ENCODE measurements at regions not wholly inside any gene's neighbourhood (a gene's known extent, or its start where the extent isn't known, plus 50 kb on each side); places are given as distances from the start of the nearest gene placed in this dataset.
"Not testable (repeated sequence)": the region's sequence is repeated elsewhere in the genome, so short reads cannot be mapped to it uniquely, and the experiment has no call there.

- POLR2A ChIA-PET, ATAC-seq, H3K27me3 Mint-ChIP-seq, H3K4me3 Mint-ChIP-seq, H3K4me1 Mint-ChIP-seq, DNase-seq, H3K27ac Mint-ChIP-seq, H3K36me3 Mint-ChIP-seq: not testable (repeated sequence)
- peaks cover 0 to 13% (median 0%) of the 10 kb centered on the region in 9 donors for H3K9me3 Mint-ChIP-seq
These were observed 231.0 kb upstream of the TNC start for GRCh38 chr9:115348936-115349335.

- POLR2A ChIA-PET, result no interaction called here
- Mint-ChIP-seq H3K36me3 (peaks cover 0 to 6% (median 0%) of the 10 kb centered on the region in 3 donors), H3K27ac (no peak overlapping the region), H3K9me3 (peaks cover 0 to 13% (median 0%) of the 10 kb centered on the region in 9 donors), H3K4me3 (no peak overlapping the region), H3K27me3 (peaks cover 0 to 3% (median 0%) of the 10 kb centered on the region in 5 donors), H3K4me1 (no peaks in the 10 kb centered on the region)
- DNase-seq (no peak), ATAC-seq (no peak)
These were observed 231.6 kb upstream of the TNC start for GRCh38 chr9:115349542-115349941.

DNA sequence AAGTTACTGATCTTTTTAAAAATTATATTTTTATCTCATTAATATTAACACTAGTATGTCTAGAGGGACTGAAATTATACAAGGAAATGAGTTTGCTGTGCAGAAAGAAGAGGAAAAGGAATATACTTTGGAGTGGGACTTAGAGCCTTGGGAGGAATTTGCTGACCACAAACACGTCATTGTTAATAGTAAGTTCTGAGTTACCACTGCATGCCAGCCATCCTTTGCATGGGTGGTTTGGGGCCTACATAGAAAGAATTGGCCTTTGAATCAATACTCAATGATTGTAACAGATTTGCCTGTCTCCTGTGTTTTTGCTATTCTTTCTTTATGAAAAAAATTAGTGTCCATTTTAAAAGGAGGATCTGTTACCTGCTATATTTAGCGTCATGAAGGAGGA, 232.6 kb upstream of the TNC start:
- ATAC-seq (no peak), DNase-seq (no peak)
- Mint-ChIP-seq H3K27ac (no peak overlapping the region), H3K4me1 (no peaks in the 10 kb centered on the region), H3K4me3 (no peak overlapping the region), H3K9me3 (peaks cover 0 to 13% (median 0%) of the 10 kb centered on the region in 9 donors), H3K27me3 (peaks cover 0 to 2% (median 0%) of the 10 kb centered on the region in 5 donors), H3K36me3 (peaks cover 0 to 6% (median 0%) of the 10 kb centered on the region in 3 donors)
- POLR2A ChIA-PET, result no interaction called here

- ATAC-seq (no peak), DNase-seq (no peak)
- H3K4me1 Mint-ChIP-seq, result no peaks in the 10 kb centered on the region
- peaks cover 0 to 8% (median 2%) of the 10 kb centered on the region in 5 donors for H3K27me3 Mint-ChIP-seq
- no peak overlapping the region for H3K4me3 Mint-ChIP-seq
- no peak overlapping the region for H3K27ac Mint-ChIP-seq
- H3K36me3 Mint-ChIP-seq, result peaks cover 0 to 3% (median 0%) of the 10 kb centered on the region in 3 donors
- POLR2A ChIA-PET, result no interaction called here
- peaks cover 0 to 5% (median 0%) of the 10 kb centered on the region in 9 donors for H3K9me3 Mint-ChIP-seq
These were observed 235.7 kb upstream of the TNC start for GRCh38 chr9:115353681-115354080.

DNA sequence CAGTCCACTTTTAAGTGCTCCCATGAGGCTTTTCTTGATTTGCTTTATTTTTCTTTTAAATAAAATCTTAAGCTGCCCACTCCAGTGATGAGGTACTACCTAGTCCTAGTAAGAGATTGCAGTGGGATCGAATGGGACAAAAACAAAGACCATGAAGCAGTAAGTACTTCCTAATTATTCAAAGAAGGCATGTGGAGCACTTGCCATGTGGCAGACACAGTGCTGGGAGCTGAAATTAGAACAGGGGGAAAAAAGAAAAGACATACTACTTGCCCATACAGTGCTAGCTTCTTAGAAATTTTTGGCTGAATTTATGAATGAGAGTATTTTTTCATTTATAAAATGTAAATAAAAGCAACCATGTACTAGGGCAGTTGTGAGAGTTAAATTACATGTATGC, 239.9 kb upstream of the TNC start:
- POLR2A ChIA-PET, result no interaction called here
- Mint-ChIP-seq H3K36me3 (no peaks in the 10 kb centered on the region), H3K9me3 (no peaks in the 10 kb centered on the region), H3K27me3 (peaks cover 0 to 9% (median 2%) of the 10 kb centered on the region in 5 donors), H3K27ac (no peak overlapping the region), H3K4me3 (no peak overlapping the region), H3K4me1 (no peaks in the 10 kb centered on the region)
- ATAC-seq (no peak), DNase-seq (no peak)

GRCh38 chr9:115359017-115359780, 241.2 kb upstream of the TNC start:
- no peak overlapping the region for H3K27ac Mint-ChIP-seq
- DNase-seq (no peak), ATAC-seq (no peak)
- H3K36me3 Mint-ChIP-seq, result no peaks in the 10 kb centered on the region
- H3K9me3 Mint-ChIP-seq, result no peaks in the 10 kb centered on the region
- peaks cover 0 to 9% (median 2%) of the 10 kb centered on the region in 5 donors for H3K27me3 Mint-ChIP-seq
- POLR2A ChIA-PET, result no interaction called here
- no peak overlapping the region for H3K4me3 Mint-ChIP-seq
- no peaks in the 10 kb centered on the region for H3K4me1 Mint-ChIP-seq

- H3K9me3 Mint-ChIP-seq, result no peaks in the 10 kb centered on the region
- POLR2A ChIA-PET, result no interaction called here
- H3K27me3 Mint-ChIP-seq, result peaks cover 0 to 9% (median 3%) of the 10 kb centered on the region in 5 donors
- no peak for ATAC-seq
- H3K4me3 Mint-ChIP-seq, result no peak overlapping the region
- no peak overlapping the region for H3K27ac Mint-ChIP-seq
- H3K4me1 Mint-ChIP-seq, result no peaks in the 10 kb centered on the region
- H3K36me3 Mint-ChIP-seq, result no peaks in the 10 kb centered on the region
- DNase-seq, result no peak
These were observed 242.2 kb upstream of the TNC start for GRCh38 chr9:115360122-115360521.

- H3K27ac Mint-ChIP-seq, result no peak overlapping the region
- H3K4me3 Mint-ChIP-seq, result no peak overlapping the region
- POLR2A ChIA-PET, result no interaction called here
- H3K9me3 Mint-ChIP-seq, result no peaks in the 10 kb centered on the region
- H3K27me3 Mint-ChIP-seq, result peaks cover 0 to 10% (median 3%) of the 10 kb centered on the region in 5 donors
- ATAC-seq (no peak), DNase-seq (no peak)
- H3K4me1 Mint-ChIP-seq, result no peaks in the 10 kb centered on the region
- H3K36me3 Mint-ChIP-seq, result no peaks in the 10 kb centered on the region
These were observed 244.1 kb upstream of the TNC start for GRCh38 chr9:115362101-115362500.

DNA sequence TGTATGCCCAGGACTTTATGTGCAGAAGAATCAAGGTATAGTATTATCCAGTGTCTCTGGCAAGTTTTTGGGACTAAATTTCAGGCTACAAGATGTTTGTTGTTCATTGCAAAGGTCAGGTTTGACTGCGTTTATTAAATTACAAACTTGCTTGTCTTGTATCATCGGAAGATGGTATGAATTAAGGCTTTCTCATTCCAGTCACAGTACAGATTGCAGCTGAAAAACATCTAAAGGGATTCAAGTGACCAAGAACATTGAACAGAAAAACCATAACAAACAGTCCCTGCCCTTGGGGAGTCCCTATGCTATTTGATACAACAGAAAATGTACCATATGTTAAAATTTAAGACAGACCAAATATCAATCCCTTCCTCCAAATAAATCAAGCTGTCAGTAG, 244.7 kb upstream of the TNC start:
- Mint-ChIP-seq H3K4me3 (no peak overlapping the region), H3K4me1 (no peaks in the 10 kb centered on the region), H3K36me3 (no peaks in the 10 kb centered on the region), H3K9me3 (no peaks in the 10 kb centered on the region), H3K27me3 (peaks cover 0 to 14% (median 3%) of the 10 kb centered on the region in 5 donors), H3K27ac (no peak overlapping the region)
- DNase-seq (no peak), ATAC-seq (no peak)
- POLR2A ChIA-PET, result no interaction called here

- ATAC-seq (no peak), DNase-seq (no peak)
- H3K27me3 Mint-ChIP-seq, result peaks cover 0 to 10% (median 3%) of the 10 kb centered on the region in 5 donors
- H3K9me3 Mint-ChIP-seq, result peaks cover 0 to 2% (median 0%) of the 10 kb centered on the region in 9 donors
- no peaks in the 10 kb centered on the region for H3K4me1 Mint-ChIP-seq
- no peak overlapping the region for H3K27ac Mint-ChIP-seq
- POLR2A ChIA-PET, result no interaction called here
- no peak overlapping the region for H3K4me3 Mint-ChIP-seq
- no peaks in the 10 kb centered on the region for H3K36me3 Mint-ChIP-seq
These were observed 247.0 kb upstream of the TNC start for GRCh38 chr9:115364991-115365390.

DNA sequence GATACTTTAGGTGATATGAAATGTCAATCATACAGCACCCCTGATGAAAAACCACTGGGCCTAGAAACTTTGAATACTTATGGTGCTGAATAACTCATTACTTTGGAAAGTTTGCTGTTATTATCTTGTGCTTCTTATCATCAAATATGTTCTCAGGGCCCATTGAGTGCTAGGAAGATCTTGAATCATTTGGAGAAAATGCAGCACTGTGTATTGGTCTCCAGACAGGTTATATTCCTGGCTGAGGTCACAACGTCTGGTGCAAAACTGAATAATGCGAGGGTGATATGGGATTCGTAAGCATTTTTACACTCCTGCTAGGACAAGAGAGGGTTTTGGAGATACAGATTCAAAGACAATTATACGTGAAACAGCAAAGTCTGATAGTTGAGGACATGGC, 249.4 kb upstream of the TNC start:
- Mint-ChIP-seq H3K27ac (no peak overlapping the region), H3K4me1 (no peaks in the 10 kb centered on the region), H3K9me3 (peaks cover 0 to 12% (median 3%) of the 10 kb centered on the region in 9 donors), H3K4me3 (no peak overlapping the region), H3K27me3 (peaks cover 0 to 10% (median 4%) of the 10 kb centered on the region in 5 donors), H3K36me3 (no peaks in the 10 kb centered on the region)
- ATAC-seq (no peak), DNase-seq (no peak)
- POLR2A ChIA-PET, result no interaction called here

GRCh38 chr9:115367780-115368525, 250.0 kb upstream of the TNC start:
- Mint-ChIP-seq H3K27ac (no peak overlapping the region), H3K4me1 (no peaks in the 10 kb centered on the region), H3K9me3 (peaks cover 0 to 12% (median 3%) of the 10 kb centered on the region in 9 donors), H3K4me3 (no peak overlapping the region), H3K27me3 (peaks cover 0 to 10% (median 4%) of the 10 kb centered on the region in 5 donors), H3K36me3 (no peaks in the 10 kb centered on the region)
- POLR2A ChIA-PET, result no interaction called here
- no peak for ATAC-seq
- DNase-seq, result no peak

DNA sequence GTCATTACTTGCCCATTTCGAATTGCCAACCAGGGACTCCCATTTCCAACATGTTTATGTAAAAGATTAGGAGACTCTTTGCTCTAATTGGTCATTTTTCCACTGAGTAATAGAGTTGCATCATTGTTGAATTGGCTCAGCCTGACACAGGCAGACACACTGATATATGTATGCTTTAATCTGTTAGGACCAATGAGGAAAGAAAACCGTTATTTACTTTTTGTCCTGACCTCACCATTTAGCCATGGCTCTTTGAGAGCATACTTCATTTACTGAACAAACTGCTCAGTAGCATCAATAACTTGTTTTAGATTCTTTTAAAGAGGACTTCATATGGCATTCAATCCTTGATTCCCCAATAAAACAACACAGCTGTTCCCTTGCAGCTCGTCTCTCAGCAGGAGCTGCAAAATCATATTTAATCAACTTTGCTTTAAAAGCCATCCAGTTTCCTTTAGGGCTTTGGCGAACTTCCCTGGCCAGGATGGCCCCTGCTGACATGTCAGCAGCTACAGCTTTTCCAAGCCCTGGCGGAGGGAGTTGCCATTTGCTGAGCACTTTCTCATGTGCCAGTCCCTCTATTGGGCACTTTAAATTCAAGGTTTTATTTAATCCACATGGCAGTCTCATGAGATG, 251.5 kb upstream of the TNC start:
- Mint-ChIP-seq H3K36me3 (no peaks in the 10 kb centered on the region), H3K4me3 (no peak overlapping the region), H3K27ac (no peak overlapping the region), H3K27me3 (peaks cover 0 to 10% (median 4%) of the 10 kb centered on the region in 5 donors), H3K4me1 (no peaks in the 10 kb centered on the region), H3K9me3 (peaks cover 0 to 12% (median 3%) of the 10 kb centered on the region in 9 donors)
- ATAC-seq (no peak), DNase-seq (no peak)
- POLR2A ChIA-PET, result no interaction called here
